ENCODE measurements at regions not wholly inside any gene's neighbourhood (a gene's known extent, or its start where the extent isn't known, plus 50 kb on each side); places are given as distances from the start of the nearest gene placed in this dataset.

DNA sequence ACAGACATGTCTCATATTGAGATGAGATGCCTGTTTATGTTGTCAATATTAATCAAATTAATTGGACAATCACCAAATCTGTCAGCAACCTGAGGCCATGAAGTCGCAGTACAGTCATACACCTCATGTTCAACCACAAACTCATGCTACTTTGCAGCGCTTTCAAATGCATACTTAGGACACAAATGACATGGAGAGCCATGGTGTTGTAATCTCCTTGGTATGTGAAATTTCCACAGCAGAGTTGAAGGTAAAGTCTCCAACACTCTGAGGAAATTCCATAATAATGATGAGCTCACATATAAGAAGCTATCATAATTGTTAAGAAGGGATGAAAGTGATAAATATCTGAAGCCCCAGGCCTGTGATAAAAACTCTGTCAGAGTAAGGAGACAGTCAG, 873.9 kb downstream of the MCTP2 start:
- no peak for TF ChIP-seq CTCF (IDR thresholded peaks at IDR 0.05; ENCODE audit: control extremely low read depth in 1 of 3, insufficient read depth in 1 of 3, low read depth in 1 of 3, low read length in 3 of 3)
- TF ChIP-seq POLR2A (IDR thresholded peaks at IDR 0.05; ENCODE audit: control extremely low read depth in 1 of 2, low read depth in 2 of 2, low read length in 2 of 2), result no peak
- TF ChIP-seq YY1 (IDR thresholded peaks at IDR 0.05; ENCODE audit: low read depth, low read length), result no peak
- no peak for TF ChIP-seq CBX8 (IDR thresholded peaks at IDR 0.05; ENCODE audit: borderline replicate concordance, low read depth, low read length)
- no peak for TF ChIP-seq EZH2 (IDR thresholded peaks at IDR 0.05; ENCODE audit: low read depth, low read length, severe bottlenecking)
- TF ChIP-seq JUN (IDR thresholded peaks at IDR 0.05; ENCODE audit: low read depth, low read length), result no peak

All from H1 (cell line).